IPS-20b (cell line): ENCODE measurements at regions not wholly inside any gene's neighbourhood (a gene's known extent, or its start where the extent isn't known, plus 50 kb on each side); places are given as distances from the start of the nearest gene placed in this dataset.

Source experiments
- H3K27ac ChIP-seq: one replicate; pipeline ENCODE4 v1.5.1; 2013; ENCODE audit warnings: low read length
- H3K27me3 ChIP-seq: 2 replicates; pipeline ENCODE4 v1.6.1; 2013; ENCODE audit warnings: mild to moderate bottlenecking, low read length, inconsistent platforms; ENCODE audit not compliant: insufficient read depth
- H3K36me3 ChIP-seq: 2 replicates; pipeline ENCODE4 v1.6.1; 2013; ENCODE audit warnings: low read depth, mild to moderate bottlenecking, inconsistent platforms, low read length, moderate library complexity; ENCODE audit not compliant: insufficient read depth
- H3K4me1 ChIP-seq: 2 replicates; pipeline ENCODE4 v1.6.1; 2013; ENCODE audit warnings: mild to moderate bottlenecking, control low read depth, inconsistent platforms, low read length, moderate library complexity; ENCODE audit not compliant: insufficient read depth
- H3K4me3 ChIP-seq: 2 replicates; pipeline ENCODE4 v1.5.1; 2013; ENCODE audit warnings: mild to moderate bottlenecking, low read length, inconsistent platforms
- H3K9ac ChIP-seq: 2 replicates; pipeline ENCODE4 v1.6.1; 2013; ENCODE audit warnings: low read depth, mild to moderate bottlenecking, inconsistent platforms, low read length, moderate library complexity
- H3K9me3 ChIP-seq: 2 replicates; pipeline ENCODE4 v1.6.1; 2013; ENCODE audit warnings: mild to moderate bottlenecking, low read depth, low read length, inconsistent platforms; ENCODE audit not compliant: insufficient read depth

DNA sequence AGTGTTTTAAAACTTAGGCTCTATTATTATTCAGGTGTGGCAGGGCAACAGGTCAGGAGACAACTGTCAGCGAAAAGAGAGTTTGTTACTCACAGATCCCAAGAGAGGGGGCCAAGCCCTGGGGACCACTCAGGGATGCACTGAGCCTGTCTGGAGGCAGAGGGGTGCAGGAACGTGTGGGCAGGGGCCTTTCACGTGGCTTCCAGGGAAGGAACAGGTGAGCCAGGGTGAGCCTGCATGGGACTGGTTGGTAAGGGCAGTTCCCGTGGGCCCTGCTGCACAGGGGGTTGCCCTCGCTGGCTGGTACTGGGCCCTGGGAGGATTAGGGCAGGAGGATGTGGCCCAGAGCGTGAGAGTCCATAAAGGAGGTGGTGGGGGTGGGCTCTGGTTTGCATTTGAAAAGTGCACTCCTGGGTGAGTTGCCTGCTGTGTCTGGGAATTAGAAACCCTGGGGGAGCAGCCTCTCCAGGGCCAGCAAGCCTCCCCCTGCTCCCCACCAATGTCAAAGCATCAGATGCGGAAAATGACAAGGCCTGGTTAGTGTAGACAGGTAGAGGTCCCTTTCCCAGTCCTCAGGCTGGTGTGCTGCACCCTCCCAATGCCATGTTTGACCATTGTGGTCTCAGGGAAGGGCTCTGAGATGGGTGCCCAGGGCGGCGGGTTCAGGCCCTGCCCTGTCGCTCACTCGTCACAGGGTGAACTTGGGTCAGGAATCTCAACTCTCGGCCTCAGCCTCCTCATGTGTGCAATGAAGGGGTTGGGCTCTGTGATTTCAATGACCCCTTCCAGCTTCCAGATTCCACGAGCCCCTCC lies 127.4 kb upstream of the RPS6KA2 start:
- Histone ChIP-seq H3K9ac (no peak overlapping the region), H3K4me1 (peaks cover 21% of the 10 kb centered on the region), H3K27me3 (peaks cover 6% of the 10 kb centered on the region; the same call in 1 of the 2 replicates)

GRCh38 chr6:166752928-166753721 lies 126.1 kb upstream of the RPS6KA2 start:
- Histone ChIP-seq H3K27ac (no peak overlapping the region), H3K36me3 (no peaks in the 10 kb centered on the region), H3K27me3 (peaks cover 6% of the 10 kb centered on the region; the same call in 1 of the 2 replicates), H3K9me3 (no peaks in the 10 kb centered on the region), H3K4me3 (no peak overlapping the region), H3K4me1 (peaks cover 17% of the 10 kb centered on the region), H3K9ac (no peak overlapping the region)

More for the DNA sequence above, 127.4 kb upstream of the RPS6KA2 start:
- Histone ChIP-seq H3K27ac (no peak overlapping the region), H3K4me3 (no peak overlapping the region), H3K36me3 (no peaks in the 10 kb centered on the region), H3K9me3 (no peaks in the 10 kb centered on the region)

DNA sequence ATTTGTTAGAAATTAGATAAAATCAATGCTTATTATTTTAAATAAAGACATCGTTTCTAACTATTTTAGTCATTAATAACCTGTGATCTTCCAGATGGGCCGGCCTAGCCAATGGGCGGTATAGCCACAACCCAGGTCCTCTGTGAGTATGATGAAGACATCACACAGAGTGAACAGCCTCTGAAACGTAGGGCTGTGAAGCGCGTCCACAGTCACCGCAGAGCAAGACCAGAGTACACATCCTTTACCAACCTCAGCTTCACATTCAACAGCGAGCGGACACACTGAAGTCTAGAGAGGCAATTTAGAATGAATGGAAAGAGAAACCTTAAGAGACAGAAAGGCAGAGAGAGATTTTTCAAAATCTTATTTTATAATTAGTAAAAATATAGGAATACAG lies 125.0 kb upstream of the RPS6KA2 start:
- no peaks in the 10 kb centered on the region for H3K36me3 ChIP-seq
- H3K4me3 ChIP-seq: no peak overlapping the region
- peaks cover 17% of the 10 kb centered on the region; the same call in 1 of the 2 replicates for H3K4me1 ChIP-seq
- H3K9ac ChIP-seq: no peak overlapping the region
- H3K9me3 ChIP-seq: no peaks in the 10 kb centered on the region
- peaks cover 3% of the 10 kb centered on the region; the same call in 1 of the 2 replicates for H3K27me3 ChIP-seq
- H3K27ac ChIP-seq: no peak overlapping the region

DNA sequence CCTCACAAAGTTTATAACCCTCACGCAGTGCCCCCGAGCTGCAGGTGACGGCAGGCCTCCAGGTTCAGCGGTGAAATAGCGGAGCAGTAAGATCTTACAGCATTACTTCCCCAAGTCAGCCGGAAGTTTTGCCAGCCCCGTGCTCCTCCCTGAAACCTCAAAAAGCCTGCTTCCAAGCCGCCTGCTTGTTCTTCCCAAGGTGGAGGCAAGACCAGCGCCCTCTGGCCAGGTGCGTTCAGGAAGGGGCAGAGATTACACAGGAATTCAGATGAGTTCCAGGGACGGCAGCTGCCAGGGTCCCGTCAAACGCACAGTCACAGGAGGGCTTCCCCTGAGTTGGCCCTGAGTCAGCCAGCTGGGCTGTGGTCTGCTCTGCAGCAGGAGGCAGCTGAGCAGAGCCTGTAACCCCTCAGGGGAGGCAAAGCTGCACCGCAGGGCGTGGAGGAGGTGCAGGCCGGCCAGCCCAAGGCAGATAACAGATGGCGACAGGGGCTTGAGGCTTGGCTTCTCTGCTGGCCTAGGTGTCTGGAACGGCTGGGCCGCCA lies 124.1 kb upstream of the RPS6KA2 start:
- Histone ChIP-seq H3K4me3 (no peak overlapping the region), H3K27ac (no peak overlapping the region), H3K27me3 (no peaks in the 10 kb centered on the region; the same call in 1 of the 2 replicates), H3K9ac (no peak overlapping the region), H3K4me1 (peaks cover 16% of the 10 kb centered on the region; the same call in 1 of the 2 replicates), H3K36me3 (no peaks in the 10 kb centered on the region), H3K9me3 (no peaks in the 10 kb centered on the region)

DNA sequence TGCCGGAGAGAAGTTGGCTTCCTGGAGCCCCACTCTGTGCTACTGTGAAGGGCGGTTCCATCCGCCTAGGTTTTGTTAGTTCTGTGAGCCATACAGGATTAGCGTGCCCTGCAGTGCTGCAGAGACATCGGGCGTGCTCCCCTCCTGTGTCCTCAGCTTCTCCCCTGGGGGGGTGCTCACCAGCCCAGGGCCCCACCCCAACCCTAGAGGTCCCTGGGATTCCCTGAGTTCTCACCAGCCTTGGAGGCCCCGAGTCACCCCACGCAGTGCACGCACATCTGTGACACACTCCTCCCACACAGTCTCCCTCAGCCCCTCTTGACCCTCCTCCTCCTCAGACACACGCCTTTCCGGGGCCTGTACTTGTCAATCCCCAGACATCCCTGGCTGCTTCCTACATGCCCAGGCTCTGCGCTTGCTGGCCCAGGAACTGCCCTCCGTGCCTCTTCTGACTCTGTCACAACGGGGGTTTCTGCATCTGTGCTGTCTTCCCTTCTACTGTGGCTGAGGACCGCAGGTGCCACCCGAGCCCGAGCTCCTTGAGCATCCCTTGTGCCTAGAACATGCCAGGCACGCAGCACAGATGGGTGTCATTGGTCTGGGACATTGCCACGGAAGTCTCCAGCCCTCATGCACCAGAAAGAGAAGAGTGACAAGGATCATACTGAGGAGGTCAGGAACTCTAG lies 123.2 kb upstream of the RPS6KA2 start:
- no peak overlapping the region for H3K4me3 ChIP-seq
- H3K27ac ChIP-seq: no peak overlapping the region
- H3K4me1 ChIP-seq: peaks cover 16% of the 10 kb centered on the region; the same call in 1 of the 2 replicates
- H3K36me3 ChIP-seq: no peaks in the 10 kb centered on the region
- H3K27me3 ChIP-seq: no peaks in the 10 kb centered on the region; the same call in 1 of the 2 replicates
- no peak overlapping the region for H3K9ac ChIP-seq
- no peaks in the 10 kb centered on the region for H3K9me3 ChIP-seq

DNA sequence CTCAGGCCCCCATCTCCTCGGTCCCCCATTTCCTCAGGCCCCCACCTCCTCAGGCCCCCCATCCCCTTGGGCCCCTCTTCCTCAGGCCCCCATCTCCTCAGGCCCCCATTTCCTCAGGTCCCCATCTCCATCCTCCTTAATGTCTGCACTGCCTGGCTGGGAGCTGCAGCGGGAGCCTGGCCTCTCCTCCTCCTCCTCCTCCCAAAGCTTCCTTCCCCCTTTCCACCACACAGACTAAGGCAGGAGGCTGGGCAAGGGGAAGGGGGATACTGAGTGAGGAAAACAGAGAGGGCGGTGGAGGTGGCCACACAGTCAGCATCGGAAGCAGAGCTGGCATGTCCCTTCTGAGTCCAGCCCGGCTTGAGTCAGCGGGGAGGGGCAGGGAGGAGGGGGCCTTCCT lies 122.6 kb upstream of the RPS6KA2 start:
- H3K9ac ChIP-seq: no peak overlapping the region
- peaks cover 14% of the 10 kb centered on the region; the same call in 1 of the 2 replicates for H3K4me1 ChIP-seq
- no peak overlapping the region for H3K27ac ChIP-seq
- H3K4me3 ChIP-seq: no peak overlapping the region
- H3K27me3 ChIP-seq: no peaks in the 10 kb centered on the region; the same call in 1 of the 2 replicates
- H3K36me3 ChIP-seq: no peaks in the 10 kb centered on the region
- H3K9me3 ChIP-seq: no peaks in the 10 kb centered on the region

GRCh38 chr6:166747644-166748595 lies 120.9 kb upstream of the RPS6KA2 start:
- Histone ChIP-seq H3K27me3 (no peaks in the 10 kb centered on the region; the same call in 1 of the 2 replicates), H3K36me3 (no peaks in the 10 kb centered on the region), H3K4me1 (peaks cover 10% of the 10 kb centered on the region; the same call in 1 of the 2 replicates), H3K9me3 (no peaks in the 10 kb centered on the region), H3K9ac (no peak overlapping the region), H3K4me3 (no peak overlapping the region; the same call in 1 of the 2 replicates), H3K27ac (no peak overlapping the region)

GRCh38 chr6:166745801-166746668 lies 119.0 kb upstream of the RPS6KA2 start:
- Histone ChIP-seq H3K9me3 (no peaks in the 10 kb centered on the region), H3K4me1 (peaks cover 10% of the 10 kb centered on the region; the same call in 1 of the 2 replicates), H3K27me3 (no peaks in the 10 kb centered on the region; the same call in 1 of the 2 replicates), H3K9ac (no peak overlapping the region), H3K4me3 (no peak overlapping the region), H3K36me3 (no peaks in the 10 kb centered on the region), H3K27ac (no peak overlapping the region)

DNA sequence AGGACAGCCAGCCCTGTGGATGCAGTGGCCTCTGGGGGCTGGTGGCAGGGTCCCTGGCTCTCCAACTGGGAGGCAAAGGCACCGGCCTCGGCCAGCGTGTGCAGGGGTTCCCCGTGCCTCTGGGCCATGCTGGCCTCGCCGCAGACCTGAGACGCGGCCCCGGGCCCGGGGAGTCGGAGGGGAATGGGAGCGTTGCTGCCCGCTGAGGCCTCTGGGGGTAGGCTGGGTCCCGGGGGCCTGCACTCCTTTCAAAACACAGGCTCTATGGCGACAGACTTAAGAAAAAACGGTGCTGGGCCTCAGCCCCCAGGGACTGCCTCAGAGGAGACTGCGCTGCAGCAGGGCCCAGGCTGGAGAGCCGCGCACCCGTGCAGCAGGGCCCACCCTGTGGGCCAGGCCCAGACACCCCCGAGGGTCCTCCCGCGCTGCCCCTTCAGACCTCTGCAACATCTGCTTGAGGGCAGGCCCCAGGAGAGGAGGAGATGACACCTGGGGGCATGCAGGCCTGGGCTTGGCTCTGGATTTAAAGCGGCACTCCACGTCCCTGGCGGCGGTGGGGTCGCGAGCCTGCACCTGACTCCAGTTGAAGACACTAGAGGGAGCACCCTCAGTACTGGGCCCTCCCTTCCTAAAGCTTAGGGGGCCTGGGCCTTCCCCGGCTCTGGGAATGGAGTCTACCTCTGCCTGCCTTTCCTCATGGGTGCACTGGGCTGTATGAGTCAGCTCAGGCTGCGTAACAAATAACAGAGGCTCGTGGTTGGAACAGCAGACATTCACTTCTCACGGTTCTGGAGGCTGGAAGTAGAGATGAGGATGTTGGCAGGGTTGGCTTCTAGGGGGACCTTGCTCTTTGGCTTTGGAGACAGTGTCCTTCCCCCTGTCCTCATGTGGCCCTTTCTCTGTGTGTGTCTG lies 117.4 kb upstream of the RPS6KA2 start:
- peaks cover 10% of the 10 kb centered on the region; the same call in 1 of the 2 replicates for H3K4me1 ChIP-seq
- H3K36me3 ChIP-seq: no peaks in the 10 kb centered on the region
- H3K4me3 ChIP-seq: no peak overlapping the region
- H3K27me3 ChIP-seq: no peaks in the 10 kb centered on the region
- H3K9ac ChIP-seq: no peak overlapping the region
- H3K9me3 ChIP-seq: no peaks in the 10 kb centered on the region
- no peak overlapping the region for H3K27ac ChIP-seq
